ENCODE measurements at regions not wholly inside any gene's neighbourhood (a gene's known extent, or its start where the extent isn't known, plus 50 kb on each side); places are given as distances from the start of the nearest gene placed in this dataset.

- TF ChIP-seq EGR1 (IDR thresholded peaks at IDR 0.05; ENCODE audit: low read depth) (no peak), EZH2 (IDR thresholded peaks at IDR 0.05) (no peak), TCF7L2 (IDR thresholded peaks at IDR 0.05; ENCODE audit: borderline replicate concordance, extremely low read depth, insufficient read depth, insufficient read length) (no peak), MAX (IDR thresholded peaks at IDR 0.05) (no peak), POLR2AphosphoS5 (IDR thresholded peaks at IDR 0.05; ENCODE audit: low read depth, low read length) (no peak), POLR2A (IDR thresholded peaks at IDR 0.05; ENCODE audit: borderline replicate concordance, extremely low read depth, insufficient read depth, insufficient read length) (no peak), CEBPB (IDR thresholded peaks at IDR 0.05; ENCODE audit: low read depth) (no peak), SIN3A (IDR thresholded peaks at IDR 0.05; ENCODE audit: low read depth) (no peak), SRF (IDR thresholded peaks at IDR 0.05; ENCODE audit: low read depth) (no peak), RAD21 (IDR thresholded peaks at IDR 0.05; ENCODE audit: low read depth) (no peak)
- TF ChIP-seq, protein P1, sequence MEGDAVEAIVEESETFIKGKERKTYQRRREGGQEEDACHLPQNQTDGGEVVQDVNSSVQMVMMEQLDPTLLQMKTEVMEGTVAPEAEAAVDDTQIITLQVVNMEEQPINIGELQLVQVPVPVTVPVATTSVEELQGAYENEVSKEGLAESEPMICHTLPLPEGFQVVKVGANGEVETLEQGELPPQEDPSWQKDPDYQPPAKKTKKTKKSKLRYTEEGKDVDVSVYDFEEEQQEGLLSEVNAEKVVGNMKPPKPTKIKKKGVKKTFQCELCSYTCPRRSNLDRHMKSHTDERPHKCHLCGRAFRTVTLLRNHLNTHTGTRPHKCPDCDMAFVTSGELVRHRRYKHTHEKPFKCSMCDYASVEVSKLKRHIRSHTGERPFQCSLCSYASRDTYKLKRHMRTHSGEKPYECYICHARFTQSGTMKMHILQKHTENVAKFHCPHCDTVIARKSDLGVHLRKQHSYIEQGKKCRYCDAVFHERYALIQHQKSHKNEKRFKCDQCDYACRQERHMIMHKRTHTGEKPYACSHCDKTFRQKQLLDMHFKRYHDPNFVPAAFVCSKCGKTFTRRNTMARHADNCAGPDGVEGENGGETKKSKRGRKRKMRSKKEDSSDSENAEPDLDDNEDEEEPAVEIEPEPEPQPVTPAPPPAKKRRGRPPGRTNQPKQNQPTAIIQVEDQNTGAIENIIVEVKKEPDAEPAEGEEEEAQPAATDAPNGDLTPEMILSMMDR (IDR thresholded peaks at IDR 0.05 in 2 of 3, conservative IDR thresholded peaks at IDR 0.05 in 1 of 3; ENCODE audit: borderline replicate concordance in 1 of 3, insufficient read depth in 1 of 3, low read depth in 2 of 3, low read length in 2 of 3) = no peak
- TF ChIP-seq, protein P2, sequence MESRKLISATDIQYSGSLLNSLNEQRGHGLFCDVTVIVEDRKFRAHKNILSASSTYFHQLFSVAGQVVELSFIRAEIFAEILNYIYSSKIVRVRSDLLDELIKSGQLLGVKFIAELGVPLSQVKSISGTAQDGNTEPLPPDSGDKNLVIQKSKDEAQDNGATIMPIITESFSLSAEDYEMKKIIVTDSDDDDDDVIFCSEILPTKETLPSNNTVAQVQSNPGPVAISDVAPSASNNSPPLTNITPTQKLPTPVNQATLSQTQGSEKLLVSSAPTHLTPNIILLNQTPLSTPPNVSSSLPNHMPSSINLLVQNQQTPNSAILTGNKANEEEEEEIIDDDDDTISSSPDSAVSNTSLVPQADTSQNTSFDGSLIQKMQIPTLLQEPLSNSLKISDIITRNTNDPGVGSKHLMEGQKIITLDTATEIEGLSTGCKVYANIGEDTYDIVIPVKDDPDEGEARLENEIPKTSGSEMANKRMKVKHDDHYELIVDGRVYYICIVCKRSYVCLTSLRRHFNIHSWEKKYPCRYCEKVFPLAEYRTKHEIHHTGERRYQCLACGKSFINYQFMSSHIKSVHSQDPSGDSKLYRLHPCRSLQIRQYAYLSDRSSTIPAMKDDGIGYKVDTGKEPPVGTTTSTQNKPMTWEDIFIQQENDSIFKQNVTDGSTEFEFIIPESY (IDR thresholded peaks at IDR 0.05; ENCODE audit: extremely low read depth, insufficient replicate concordance, low read length) = no peak
- TF ChIP-seq, protein P3, sequence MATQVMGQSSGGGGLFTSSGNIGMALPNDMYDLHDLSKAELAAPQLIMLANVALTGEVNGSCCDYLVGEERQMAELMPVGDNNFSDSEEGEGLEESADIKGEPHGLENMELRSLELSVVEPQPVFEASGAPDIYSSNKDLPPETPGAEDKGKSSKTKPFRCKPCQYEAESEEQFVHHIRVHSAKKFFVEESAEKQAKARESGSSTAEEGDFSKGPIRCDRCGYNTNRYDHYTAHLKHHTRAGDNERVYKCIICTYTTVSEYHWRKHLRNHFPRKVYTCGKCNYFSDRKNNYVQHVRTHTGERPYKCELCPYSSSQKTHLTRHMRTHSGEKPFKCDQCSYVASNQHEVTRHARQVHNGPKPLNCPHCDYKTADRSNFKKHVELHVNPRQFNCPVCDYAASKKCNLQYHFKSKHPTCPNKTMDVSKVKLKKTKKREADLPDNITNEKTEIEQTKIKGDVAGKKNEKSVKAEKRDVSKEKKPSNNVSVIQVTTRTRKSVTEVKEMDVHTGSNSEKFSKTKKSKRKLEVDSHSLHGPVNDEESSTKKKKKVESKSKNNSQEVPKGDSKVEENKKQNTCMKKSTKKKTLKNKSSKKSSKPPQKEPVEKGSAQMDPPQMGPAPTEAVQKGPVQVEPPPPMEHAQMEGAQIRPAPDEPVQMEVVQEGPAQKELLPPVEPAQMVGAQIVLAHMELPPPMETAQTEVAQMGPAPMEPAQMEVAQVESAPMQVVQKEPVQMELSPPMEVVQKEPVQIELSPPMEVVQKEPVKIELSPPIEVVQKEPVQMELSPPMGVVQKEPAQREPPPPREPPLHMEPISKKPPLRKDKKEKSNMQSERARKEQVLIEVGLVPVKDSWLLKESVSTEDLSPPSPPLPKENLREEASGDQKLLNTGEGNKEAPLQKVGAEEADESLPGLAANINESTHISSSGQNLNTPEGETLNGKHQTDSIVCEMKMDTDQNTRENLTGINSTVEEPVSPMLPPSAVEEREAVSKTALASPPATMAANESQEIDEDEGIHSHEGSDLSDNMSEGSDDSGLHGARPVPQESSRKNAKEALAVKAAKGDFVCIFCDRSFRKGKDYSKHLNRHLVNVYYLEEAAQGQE (IDR thresholded peaks at IDR 0.05; ENCODE audit: low read depth) = no peak
- TF ChIP-seq, protein P4, sequence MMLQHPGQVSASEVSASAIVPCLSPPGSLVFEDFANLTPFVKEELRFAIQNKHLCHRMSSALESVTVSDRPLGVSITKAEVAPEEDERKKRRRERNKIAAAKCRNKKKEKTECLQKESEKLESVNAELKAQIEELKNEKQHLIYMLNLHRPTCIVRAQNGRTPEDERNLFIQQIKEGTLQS (IDR thresholded peaks at IDR 0.05) = no peak
Observed at GRCh38 chr6:156310701-156311100, 466.5 kb upstream of the ARID1B start.
